GM19035 (cell line): ENCODE measurements at regions not wholly inside any gene's neighbourhood (a gene's known extent, or its start where the extent isn't known, plus 50 kb on each side); places are given as distances from the start of the nearest gene placed in this dataset.
"Not testable (repeated sequence)": the region's sequence is repeated elsewhere in the genome, so short reads cannot be mapped to it uniquely, and the experiment has no call there.

Source experiments
- ATAC-seq: cut with Tn5 transposase; IDR thresholded peaks from one replicate; pipeline ENCODE4 v1.9.1; 2021; ENCODE audit not compliant: unreplicated experiment

DNA sequence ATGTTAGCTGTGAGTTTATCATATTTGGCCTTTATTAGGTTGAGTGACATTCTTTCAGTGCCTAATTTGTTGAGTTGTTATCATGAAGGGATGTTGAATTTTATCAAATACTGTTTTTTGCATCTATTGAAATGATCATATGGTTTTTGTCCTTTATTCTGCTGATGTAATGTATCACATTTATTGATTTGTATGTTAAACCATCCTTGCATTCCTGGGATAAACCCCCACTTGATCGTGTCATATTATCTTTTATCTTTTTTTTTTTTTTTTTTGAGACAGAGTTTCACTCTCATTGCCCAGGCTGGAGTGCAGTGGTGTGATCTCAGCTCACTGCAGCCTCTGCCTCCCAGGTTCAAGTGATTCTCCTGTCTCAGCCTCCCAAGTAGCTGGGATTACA is 51.9 kb upstream of the MFGE8 start:
- ATAC-seq: not testable (repeated sequence)

DNA sequence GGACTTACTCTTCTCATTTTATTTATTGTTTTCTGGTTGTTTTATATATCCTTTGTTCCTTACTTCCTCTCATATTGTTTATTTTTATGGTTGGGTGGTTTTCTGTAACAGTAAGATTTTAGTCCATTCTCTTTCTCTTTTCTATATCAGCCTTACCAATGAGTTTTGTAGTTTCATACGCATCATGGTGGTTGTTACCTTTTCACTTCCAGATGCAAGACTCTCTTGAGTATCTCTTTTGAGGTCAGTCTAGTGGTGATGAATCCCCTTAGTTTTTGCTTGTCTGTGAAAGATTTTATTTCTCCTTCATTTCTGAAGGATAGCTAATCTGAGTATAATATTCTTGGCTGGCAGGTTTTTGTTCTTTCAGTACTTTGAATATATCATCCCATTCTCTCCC is 57.1 kb upstream of the MFGE8 start:
- no peak for ATAC-seq

DNA sequence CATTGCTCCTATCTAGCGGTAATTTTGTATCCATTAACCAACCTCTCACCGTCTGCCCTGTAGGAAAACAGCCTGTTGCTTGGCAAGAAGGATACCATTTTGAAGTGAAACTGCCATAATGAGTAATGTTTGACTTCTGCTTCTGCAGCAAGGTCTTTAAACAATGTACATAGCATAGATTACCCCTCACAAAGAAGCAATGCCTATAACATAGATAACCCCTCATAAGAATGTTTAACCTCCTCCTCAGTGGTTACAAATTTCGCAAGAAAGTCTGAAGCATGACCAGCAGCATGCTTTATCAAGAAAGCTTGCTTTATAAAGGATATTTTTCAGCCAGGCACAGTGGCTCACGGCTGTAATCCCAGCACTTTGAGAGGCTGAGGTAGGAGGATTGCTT is 61.2 kb upstream of the MFGE8 start:
- ATAC-seq: no peak

DNA sequence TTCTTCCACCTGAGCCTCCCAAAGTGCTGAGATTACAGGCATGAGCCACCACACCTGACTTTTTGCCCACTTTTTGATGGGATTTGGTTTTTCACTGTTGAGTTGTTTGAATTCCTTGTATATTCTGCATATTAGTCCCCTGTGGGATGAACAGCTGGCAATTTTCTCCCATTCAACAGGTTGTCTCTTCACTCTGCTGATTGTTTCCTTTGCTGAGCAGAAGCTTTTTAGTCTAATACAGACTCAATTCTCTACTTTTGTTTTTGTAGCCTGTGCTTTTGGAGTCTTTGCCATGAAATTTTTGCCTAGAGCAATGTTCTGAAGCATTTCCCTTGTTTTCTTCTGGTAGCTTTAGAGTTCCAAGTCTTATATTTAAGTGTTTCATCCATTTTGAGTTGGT is 62.7 kb upstream of the MFGE8 start:
- no peak for ATAC-seq

DNA sequence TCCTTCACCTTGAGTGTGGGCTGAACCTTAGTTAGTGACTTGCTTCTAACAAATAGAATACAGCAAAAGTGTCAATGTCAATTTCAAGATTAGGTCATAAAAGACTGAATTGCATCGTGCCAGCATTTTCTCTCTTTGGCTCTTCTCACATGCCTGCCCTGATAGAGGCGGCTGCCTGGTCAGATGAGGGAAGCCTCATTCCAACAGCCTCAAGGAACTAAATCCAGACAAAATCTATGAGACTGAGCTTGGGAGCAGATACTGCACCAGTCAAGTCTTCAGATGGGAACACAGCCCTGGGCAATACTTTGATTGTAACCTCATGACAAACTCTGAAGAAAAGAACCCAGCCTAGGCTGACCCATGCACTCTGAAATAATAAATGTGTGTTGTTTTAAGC is 63.5 kb upstream of the MFGE8 start:
- no peak for ATAC-seq

DNA sequence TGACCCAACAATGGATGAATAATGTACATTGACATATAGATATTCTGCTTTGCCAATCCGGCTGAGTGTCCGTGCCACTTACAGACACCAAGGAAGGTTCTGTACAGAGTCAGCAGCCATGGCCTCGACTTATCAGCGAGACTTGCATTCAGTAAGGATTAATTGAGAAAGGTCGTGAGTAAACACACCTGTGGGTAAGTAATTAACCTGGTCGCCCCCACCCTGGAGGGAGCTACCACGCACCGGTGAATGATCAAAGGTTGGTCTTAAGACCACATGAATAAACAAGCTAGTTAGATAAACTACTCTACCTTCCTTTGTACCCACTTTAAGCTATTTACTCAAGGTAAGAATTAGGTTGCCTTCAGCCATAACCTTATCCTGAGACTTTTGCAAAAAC is 66.5 kb upstream of the MFGE8 start:
- no peak for ATAC-seq

DNA sequence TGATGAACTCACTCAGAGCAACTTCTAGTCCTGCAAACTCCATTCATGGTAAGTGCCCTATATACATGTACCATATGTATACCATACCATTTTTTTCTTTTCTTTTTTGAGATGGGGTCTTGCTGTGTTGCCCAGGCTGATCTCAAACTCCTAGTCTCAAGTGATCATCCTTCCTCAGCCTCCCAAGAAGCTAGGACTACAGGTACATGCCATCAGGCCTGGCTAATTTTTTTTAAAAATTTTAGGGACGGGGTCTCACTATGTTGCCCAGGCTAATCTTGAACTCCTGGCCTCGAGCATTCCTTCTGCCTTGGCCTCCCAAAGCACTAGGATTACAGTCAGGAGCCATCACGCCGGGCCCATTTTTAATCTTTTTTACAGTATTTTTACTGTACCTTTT is 67.3 kb upstream of the MFGE8 start:
- ATAC-seq: no peak

DNA sequence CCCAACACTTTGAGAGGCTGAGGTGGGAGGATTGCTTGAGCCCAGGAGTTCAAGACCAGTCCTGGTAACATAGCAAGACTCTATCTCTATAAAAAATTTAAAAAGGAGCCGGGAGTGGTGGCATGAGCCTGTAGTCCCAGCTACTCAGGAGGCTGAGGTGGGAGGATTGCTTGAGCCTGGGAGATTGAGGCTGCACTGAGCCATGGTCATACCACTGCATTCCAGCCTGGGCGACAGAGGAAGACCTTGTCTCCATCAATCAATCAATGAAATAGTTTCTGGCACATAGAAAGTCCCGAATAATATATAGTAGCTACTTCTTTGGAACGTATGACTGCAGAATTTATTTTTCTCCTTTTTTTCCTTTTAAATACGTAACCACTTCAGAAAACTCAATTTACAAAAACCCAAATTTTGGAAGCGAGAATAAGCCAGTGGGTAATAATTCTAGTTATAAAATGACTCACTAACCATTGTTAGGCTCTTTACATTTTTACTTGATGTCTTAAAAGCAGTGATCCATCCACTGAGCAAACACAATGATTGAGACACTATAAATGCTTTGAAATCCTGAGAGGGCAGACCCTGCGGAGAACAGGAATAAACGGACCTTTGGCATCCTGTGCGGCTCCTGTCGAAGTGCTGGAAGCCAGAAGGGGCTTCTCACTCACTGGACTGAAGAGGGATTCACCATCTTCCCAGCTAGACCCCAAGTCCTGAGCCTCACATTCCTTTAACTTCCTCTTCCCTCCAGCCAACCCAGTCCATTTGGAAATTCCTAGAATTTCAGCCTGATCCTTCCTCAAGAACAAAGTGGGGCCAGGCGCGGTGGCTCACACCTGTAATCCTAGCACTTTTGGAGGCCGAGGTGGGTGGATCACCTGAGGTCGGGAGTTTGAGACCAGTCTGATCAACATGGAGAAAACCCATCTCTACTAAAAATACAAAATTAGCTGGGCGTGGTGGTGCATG is 68.4 kb upstream of the MFGE8 start:
- ATAC-seq: no peak

DNA sequence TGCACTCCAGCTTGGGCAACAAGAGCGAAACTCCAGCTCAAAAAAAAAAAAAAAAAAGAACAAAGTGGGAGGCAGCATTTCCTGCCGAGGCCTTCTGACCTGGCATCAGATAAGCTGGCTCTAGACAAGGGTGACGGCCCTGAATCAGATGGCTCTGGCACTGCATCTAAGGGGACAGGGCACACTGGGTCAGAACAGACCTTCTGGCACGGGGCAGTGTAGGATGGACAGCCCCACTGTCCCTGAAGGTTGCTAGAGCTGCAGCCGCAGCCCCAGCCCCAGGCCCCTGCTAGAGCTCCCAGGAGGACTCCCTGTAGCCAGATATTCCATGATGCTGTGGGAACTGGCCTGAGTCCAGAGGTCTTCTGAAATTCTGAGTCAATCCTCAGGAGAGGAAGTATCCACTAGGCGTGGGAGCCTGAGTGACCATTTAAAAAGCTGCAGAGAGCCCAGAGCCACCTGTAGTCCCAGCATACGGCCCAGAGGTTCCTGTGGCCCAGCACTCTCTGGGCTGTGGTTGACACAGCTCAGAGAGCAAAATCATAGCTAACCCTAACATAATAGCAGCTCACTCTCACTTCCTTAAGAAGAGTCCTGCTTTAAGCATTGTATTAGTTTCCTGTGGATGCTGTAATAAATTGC is 69.2 kb upstream of the MFGE8 start:
- peak; percentile 97 for ATAC-seq

DNA sequence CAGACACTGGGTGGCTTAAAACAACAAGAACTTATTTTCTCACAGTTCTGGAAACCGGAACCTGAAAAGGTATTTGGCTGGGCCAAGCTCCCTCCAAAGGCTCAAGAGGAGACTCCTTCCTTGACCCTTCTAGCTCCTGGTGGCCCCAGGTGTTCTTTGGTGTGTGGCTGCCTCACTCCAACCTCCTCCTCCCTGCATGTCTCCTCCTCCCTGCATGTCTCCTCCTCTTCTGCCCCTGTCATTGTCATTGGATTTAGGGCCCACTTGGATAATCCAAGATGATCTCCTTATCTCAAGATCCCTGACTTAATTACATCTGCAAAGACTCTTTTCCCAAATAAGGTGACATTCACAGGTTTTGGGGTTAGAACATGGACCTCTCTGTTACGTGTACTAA is 69.8 kb upstream of the MFGE8 start:
- no peak for ATAC-seq

DNA sequence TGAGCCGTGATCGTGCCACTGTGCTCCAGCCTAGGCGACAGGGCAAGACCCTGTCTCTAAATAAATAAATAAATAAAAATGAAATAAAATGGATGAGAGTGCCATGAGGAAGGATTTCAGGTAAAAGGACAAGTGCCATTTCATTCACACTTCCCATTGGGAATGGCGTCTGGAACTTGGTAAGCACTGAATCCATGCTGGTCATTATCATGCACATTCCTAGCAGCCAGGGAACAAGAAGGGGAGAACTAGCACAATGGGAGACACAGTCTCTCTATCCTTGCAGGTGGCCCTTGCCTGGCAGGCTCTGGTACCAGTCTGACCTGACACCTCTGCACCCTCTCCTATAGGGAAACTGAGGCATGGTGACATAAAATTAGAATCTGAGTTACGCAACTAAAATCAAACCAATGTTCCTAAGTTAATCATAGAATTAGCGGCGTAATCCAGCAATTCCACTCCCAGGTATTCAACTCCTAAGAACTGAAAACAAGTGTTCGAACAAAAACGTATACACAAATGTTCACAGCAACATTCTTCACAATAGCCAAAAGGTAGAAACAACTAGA is 70.8 kb upstream of the MFGE8 start:
- no peak for ATAC-seq

DNA sequence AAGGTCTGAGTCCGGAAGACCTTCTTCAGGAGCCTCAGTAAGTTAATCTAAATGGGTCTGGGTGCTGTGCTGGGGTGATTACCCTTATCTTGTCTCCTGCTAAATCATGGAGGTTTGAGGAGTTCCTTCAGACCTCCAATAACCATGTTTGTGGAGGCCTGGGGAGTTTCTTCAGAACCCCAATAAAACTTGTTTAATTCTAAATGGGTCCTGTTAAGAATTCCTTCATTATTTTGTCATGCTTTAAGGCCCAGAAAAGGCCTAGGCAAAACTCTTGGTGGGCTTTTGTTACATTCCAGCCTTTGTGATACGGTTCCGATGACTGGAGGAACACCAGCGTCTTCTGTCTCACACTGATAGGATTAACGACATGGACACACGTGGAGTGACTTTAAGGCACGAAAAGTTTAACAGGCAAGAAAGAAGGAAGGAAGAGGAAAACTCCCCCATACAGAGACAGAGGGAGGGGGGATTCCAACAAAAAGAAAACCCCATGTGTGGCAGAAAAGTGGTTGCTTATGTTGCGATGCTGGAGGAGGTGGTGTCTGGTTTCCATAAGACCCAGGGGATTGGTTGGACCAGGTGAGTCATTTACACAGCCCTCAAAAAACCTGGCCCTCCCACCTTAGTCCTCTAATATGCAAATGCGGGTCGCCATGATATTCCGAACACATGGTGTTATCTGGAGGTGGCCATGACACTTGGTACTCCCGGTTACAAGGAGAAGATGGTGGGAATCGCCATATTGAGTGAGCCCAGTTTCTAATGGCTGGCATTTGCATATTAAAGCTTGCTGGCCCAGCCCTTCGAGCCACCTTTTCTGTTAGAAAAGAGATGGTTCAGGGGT is 72.6 kb upstream of the MFGE8 start:
- ATAC-seq: no peak

DNA sequence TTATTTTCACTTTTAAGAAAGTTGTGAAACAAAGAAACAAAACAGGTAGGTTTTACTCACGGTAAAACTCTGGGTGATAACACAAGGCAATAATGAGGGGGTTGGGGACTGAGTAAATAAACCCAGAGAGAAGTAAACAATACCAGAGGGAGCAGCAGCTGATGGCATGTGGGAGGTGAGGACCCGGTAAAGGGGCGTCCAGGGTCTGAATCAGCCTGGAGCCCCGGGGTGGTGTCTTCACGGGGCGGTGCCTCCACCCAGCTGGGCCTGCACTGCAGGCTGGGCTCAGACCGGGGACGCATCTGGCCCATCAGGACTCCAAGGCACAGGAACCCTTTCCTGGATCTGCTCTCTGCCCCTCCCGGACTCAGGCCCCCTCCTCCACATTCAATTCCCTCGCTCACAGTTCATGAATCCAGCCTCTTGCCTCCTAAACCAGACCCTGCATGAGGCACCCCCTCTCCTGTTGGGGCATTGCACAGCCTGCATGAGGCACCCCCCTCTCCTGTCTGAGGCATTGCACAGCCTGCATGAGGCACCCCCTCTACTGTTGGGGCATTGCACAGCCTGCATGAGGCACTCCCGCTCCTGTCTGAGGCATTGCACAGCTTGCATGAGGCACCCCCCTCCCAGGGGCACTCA is 73.9 kb upstream of the MFGE8 start:
- no peak for ATAC-seq

DNA sequence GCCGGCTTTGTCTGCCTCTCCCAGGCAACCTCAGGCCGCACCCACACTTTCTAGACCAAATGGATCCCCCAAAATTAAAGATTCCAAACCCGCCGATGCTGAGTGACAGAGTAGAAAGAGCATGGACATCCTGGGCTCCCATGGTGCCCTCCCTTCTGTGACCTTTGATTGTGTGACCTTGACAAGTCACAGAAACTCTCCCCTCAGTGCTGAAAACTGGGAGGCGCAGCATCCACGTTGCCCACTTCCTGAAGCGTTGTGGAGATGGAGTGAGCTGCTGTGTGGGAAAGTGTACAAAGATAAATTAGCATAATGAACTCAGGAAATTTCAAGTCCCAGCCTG is 74.4 kb upstream of the MFGE8 start:
- no peak for ATAC-seq

DNA sequence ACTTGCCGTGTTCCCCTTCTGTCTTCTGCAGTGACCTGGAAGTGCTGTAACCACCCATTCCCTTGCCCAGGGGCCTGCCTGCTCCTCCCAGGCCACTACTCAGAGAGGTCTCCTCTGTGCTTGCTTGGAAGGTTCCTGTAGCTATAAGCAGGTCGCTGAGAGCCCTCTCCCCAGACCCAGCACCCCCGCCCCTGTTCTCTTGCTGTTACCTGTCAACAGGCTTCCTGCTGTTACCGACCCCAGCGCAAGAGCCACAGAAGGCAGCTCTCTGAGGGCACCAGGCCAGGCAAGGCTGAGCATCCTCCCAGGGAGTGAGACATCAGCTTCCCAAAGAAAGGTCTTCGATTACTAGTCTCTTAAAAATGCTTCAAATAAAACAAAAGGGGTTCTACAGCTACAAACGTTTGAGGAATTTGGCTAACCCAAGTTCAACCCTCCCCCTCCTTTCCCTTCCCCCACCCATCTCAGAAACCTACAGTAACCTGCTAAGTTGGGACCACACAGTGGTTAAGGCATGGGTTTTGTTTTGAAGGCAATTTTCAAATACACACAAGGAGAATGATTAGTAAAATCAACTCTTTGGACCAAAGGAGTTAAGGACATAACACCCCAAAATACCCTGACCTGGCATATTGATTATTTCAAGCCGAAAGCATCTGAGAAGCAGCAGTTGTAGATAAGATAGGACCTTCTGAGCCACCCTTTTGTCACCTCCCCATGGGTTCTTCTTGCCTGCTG is 74.9 kb upstream of the MFGE8 start:
- ATAC-seq: no peak

DNA sequence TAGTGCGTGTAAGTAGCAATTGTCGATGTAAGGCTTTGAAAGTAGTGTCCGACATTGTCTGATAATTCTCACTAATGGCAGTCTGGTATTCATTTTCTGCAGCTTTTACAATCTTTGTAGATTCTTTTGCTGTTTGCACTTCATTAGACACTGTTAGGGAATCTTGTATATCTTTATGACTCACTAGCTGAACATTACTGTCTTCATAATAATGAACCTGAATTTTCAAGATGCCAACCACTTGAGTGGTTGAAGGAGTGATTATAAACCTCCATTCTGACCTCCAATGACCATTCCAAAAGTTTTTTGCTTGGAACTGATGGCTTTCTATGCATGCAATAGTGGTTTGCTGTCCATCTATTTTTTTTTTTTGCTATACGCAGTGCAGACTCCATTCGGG is 76.4 kb upstream of the MFGE8 start:
- no peak for ATAC-seq

DNA sequence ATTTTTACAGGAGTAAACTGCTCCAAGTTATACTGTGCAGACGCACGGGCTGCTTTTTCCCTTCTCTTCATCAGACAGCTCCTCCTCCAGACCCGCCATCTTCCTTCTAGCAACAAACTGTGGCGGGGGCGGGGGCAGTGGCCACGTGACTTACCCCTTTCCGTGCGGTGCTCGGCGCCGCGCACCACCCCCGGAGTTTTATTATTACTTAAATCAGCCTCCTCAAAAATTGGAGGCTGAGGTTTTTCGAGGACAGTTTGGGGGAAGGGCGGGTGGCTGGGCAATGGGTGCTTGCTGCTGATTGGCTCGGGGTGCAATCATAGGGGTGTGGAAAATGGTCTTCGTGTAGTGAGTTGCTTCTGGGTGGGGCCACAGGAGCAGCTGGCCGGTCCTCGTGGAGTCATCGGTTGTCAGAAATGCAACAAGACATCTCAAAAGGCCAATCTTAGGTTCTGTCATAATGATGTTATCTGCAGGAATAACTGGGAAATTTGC is 77.1 kb upstream of the MFGE8 start:
- no peak for ATAC-seq

DNA sequence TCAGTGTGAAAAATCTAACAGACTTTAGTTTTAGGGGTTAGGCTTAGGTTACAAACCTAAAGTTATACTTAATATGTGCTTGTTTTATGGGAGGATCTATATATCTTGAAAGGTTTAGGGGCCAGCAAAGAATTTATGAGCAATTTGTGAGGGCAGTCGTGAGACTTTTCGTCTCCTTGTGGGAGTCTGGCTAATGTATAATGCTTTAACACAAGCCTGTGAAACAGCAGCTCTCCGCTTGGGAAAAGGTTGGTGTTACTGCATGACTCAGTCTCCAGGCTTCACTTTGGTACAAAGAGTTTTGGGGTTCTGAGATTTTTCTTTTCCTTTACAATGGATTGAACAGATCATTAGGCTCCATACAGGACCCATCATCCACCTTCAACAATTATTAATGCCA is 79.0 kb upstream of the MFGE8 start:
- no peak for ATAC-seq

DNA sequence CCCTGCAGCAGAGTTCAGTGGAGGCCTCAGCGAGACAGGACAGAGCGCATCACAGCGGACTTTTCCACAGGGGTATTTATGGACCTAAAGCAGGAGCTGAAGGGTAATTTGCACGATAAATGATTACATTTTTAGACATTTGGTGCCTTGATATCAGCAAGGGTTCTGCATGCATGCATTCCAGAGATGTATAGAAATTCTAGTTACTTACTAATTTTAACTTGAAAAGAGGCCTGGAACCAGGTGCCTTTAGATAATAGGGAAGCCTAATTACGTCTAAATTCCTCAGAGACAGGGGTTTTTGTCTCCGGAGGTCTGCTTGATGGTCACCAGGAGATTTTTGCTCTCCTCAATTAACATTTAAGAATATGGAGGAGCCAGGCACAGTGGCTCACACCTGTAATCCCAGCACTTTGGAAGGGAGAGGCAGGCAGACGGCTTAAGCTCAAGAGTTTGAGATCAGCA is 79.8 kb upstream of the MFGE8 start:
- no peak for ATAC-seq

DNA sequence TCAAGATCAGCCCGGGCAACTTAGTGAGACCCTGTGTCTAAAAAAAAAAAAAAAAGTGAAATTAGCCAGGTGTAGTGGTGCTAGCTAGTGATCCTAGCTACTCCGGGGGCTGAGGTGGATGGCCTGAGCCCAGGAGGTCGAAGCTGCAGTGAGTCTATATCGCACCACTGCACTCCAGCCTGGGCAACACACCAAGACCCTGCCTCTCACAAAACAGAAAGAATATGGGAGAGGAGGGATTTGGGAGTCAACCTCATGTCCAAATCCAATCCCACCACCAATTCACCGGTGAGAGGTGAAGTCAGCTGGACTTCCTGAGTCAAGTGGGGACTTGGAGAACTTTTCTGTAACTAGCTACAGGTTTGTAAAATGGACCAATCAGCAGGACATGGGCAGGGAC is 80.5 kb upstream of the MFGE8 start:
- no peak for ATAC-seq
